Mucosa of stomach (tissue), 1 donor: ENCODE measurements at regions not wholly inside any gene's neighbourhood (a gene's known extent, or its start where the extent isn't known, plus 50 kb on each side); places are given as distances from the start of the nearest gene placed in this dataset.

Experiments
- H3K27me3 ChIP-seq: one replicate; pipeline ENCODE4 v1.7.0; 2013; ENCODE audit warnings: mild to moderate bottlenecking, low read length; ENCODE audit not compliant: control insufficient read depth, insufficient read depth
- H3K36me3 ChIP-seq: one replicate; pipeline ENCODE4 v1.7.0; 2013; ENCODE audit warnings: low read length; ENCODE audit not compliant: control insufficient read depth, insufficient read depth
- H3K4me1 ChIP-seq: one replicate; pipeline ENCODE4 v1.7.0; 2013; ENCODE audit warnings: mild to moderate bottlenecking, low read length; ENCODE audit not compliant: control insufficient read depth, insufficient read depth
- H3K4me3 ChIP-seq: one replicate; pipeline ENCODE4 v1.7.0; 2013; ENCODE audit warnings: low read length
- H3K9ac ChIP-seq: one replicate; pipeline ENCODE4 v1.7.0; 2013; ENCODE audit warnings: mild to moderate bottlenecking, low read length, moderate library complexity
- H3K9me3 ChIP-seq: one replicate; pipeline ENCODE4 v1.7.0; 2013; ENCODE audit warnings: mild to moderate bottlenecking, low read length, moderate library complexity; ENCODE audit not compliant: control insufficient read depth
- donor health status: Pancreatic carcinoma.

DNA sequence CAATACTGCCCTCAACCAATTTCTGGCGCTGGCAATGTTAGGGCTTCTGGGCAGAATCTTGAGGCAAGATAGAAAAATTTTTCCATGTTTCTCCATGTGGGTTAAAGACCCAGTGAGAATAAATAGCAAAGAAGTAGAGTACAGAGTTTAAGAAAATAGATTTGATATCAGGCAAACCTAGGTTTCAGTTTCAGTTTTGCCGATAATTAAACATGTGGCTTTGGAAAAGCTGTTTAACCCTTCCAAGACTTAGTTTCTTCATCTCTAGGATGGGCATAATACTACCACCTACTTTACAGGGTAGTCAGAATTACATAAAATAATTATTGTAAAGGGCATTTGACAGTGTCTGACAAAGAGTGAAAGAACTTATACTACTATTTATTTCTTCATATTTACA lies 360.4 kb downstream of the PCNX1 start:
- Histone ChIP-seq H3K4me3 (no peak overlapping the region), H3K9me3 (no peaks in the 10 kb centered on the region), H3K27me3 (no peaks in the 10 kb centered on the region), H3K9ac (no peak overlapping the region), H3K36me3 (no peaks in the 10 kb centered on the region), H3K4me1 (peaks cover 11% of the 10 kb centered on the region)

DNA sequence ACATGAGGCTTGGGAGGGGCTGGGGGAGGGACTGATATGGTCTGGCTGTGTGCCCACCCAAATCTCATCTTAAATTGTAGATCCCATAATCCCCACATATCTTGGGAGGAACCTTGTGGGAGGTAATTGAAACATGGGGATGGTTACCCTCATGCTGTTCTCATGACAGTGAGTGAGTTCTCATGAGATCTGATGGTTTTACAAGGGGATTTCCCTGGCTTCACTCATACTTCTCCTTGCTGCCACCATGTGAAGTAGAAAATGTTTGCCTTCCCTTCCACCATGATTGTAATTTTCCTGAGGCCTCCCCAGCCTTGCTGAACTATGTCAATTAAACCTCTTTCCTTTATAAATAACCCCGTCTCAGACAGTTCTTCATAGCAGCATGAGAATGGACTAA lies 362.9 kb downstream of the PCNX1 start:
- Histone ChIP-seq H3K4me3 (no peak overlapping the region), H3K4me1 (peaks cover 11% of the 10 kb centered on the region), H3K9ac (no peak overlapping the region), H3K9me3 (no peaks in the 10 kb centered on the region), H3K27me3 (no peaks in the 10 kb centered on the region), H3K36me3 (no peaks in the 10 kb centered on the region)

DNA sequence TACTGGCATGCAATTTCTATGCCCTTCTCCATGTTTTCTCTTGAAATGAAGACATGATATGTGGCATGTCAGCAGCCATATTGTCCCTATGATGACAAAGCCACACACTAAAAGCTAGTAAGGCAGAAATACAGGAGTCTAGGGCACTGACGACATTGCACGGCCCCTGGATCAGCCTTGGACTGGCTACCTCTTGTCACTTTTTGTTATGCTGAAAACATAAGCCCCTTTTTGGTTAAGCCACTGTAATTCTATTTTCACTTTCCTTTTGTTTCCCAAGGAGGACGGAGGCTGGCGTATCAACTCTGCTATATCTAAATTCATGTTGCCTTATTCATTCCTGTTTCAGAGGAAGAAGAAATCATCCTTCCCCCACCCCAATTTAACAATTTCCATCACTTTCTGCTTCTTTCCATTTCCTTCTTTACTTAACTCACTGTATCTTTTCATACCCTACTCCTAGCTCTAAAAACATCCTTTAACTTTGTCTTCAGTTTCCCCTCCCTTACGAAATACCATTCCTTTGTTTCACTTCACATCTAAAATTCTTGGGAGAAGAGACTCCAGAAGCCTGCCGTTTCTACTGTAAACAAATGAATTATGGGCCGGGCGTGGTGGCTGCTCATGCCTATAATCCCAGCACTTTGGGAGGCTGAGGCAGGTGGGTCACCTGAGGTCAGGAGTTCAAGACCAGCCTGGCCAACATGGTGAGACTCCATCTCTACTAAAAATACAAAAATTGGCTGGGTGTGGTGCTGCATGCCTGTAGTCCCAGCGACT lies 364.1 kb downstream of the PCNX1 start:
- Histone ChIP-seq H3K36me3 (no peaks in the 10 kb centered on the region), H3K27me3 (no peaks in the 10 kb centered on the region), H3K9ac (no peak overlapping the region), H3K9me3 (no peaks in the 10 kb centered on the region), H3K4me3 (no peak overlapping the region), H3K4me1 (peaks cover 11% of the 10 kb centered on the region)

DNA sequence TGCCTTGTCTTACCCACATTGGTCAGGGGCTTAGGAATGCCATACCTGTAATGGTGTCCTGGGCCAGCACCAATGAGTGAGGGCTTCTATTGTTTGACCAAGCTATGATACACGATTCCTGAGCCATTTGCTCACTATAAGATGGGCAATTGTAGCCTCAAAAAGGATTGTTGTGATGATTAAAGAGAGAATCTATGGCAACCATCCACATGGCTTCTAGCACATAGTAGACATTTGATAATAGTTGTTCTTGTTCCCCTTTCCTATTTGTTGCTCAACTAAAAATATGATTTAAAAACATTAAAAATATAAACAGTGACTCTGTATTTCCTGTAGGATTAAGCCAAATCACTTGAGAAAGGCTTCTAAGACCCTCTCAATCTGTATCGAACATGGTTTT lies 366.1 kb downstream of the PCNX1 start:
- H3K27me3 ChIP-seq, result no peaks in the 10 kb centered on the region
- no peaks in the 10 kb centered on the region for H3K9me3 ChIP-seq
- H3K4me3 ChIP-seq, result no peak overlapping the region
- H3K9ac ChIP-seq, result no peak overlapping the region
- no peaks in the 10 kb centered on the region for H3K36me3 ChIP-seq
- no peaks in the 10 kb centered on the region for H3K4me1 ChIP-seq

DNA sequence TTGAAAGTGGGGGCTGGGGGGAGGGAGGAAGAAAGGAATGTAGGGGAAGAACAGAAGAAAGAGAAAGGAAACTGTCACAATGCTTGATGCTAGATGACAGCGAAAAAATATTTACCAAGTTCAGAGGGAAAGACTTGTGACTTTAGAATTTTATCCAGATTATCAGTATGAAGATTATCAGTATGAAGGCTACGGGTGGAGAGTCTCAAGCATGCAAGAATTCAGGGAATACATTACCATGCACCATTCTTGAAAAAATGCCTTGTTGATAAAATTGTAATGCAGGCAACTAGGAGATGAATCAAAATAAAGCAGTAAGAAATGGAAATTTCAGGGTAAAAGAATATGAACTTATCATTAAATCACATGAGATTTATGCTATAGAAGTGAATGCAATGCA lies 376.8 kb downstream of the PCNX1 start:
- H3K9ac ChIP-seq, result no peak overlapping the region
- no peaks in the 10 kb centered on the region for H3K27me3 ChIP-seq
- no peak overlapping the region for H3K4me3 ChIP-seq
- H3K9me3 ChIP-seq, result no peaks in the 10 kb centered on the region
- H3K36me3 ChIP-seq, result no peaks in the 10 kb centered on the region
- H3K4me1 ChIP-seq, result no peaks in the 10 kb centered on the region

- no peak overlapping the region for H3K4me3 ChIP-seq
- no peaks in the 10 kb centered on the region for H3K36me3 ChIP-seq
- no peaks in the 10 kb centered on the region for H3K27me3 ChIP-seq
- H3K9ac ChIP-seq, result no peak overlapping the region
- peaks cover 3% of the 10 kb centered on the region for H3K4me1 ChIP-seq
- no peaks in the 10 kb centered on the region for H3K9me3 ChIP-seq
Observed at GRCh38 chr14:71286126-71286525, 378.9 kb downstream of the PCNX1 start.

- H3K27me3 ChIP-seq, result no peaks in the 10 kb centered on the region
- no peaks in the 10 kb centered on the region for H3K9me3 ChIP-seq
- H3K4me1 ChIP-seq, result peaks cover 6% of the 10 kb centered on the region
- no peaks in the 10 kb centered on the region for H3K36me3 ChIP-seq
- no peak overlapping the region for H3K9ac ChIP-seq
- H3K4me3 ChIP-seq, result no peak overlapping the region
Observed at GRCh38 chr14:71287567-71287966, 380.3 kb downstream of the PCNX1 start.

DNA sequence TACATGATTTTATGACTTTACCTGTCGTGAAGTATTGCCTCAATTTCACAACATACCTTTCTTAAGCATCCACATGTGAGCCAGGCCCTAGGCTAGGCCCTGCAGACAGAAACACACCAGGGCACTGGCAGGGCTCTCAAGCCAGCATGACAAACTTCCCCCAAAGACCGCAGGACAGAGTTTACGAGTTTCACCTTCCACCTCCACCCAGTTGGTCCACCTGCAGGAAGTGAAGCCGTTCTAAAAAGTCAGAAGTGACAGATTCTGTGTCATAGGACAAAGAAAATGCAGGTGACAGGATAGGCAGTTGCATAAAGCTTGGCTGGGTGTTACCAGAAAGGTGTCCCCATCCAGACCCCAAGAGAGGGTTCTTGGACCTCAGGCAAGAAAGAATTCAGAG lies 382.3 kb downstream of the PCNX1 start:
- no peaks in the 10 kb centered on the region for H3K9me3 ChIP-seq
- no peaks in the 10 kb centered on the region for H3K36me3 ChIP-seq
- H3K27me3 ChIP-seq, result no peaks in the 10 kb centered on the region
- H3K4me3 ChIP-seq, result no peak overlapping the region
- H3K9ac ChIP-seq, result no peak overlapping the region
- H3K4me1 ChIP-seq, result peaks cover 6% of the 10 kb centered on the region

- Histone ChIP-seq H3K9me3 (no peaks in the 10 kb centered on the region), H3K4me3 (no peak overlapping the region), H3K9ac (no peak overlapping the region), H3K4me1 (peaks cover 6% of the 10 kb centered on the region), H3K36me3 (no peaks in the 10 kb centered on the region), H3K27me3 (no peaks in the 10 kb centered on the region)
Observed at GRCh38 chr14:71290301-71290700, 383.0 kb downstream of the PCNX1 start.

- no peaks in the 10 kb centered on the region for H3K36me3 ChIP-seq
- peaks cover 6% of the 10 kb centered on the region for H3K4me1 ChIP-seq
- no peaks in the 10 kb centered on the region for H3K9me3 ChIP-seq
- peak overlapping the region; percentile 25 for H3K4me3 ChIP-seq
- no peaks in the 10 kb centered on the region for H3K27me3 ChIP-seq
- H3K9ac ChIP-seq, result no peak overlapping the region
Observed at GRCh38 chr14:71290960-71291466, 383.8 kb downstream of the PCNX1 start.

- Histone ChIP-seq H3K4me1 (peaks cover 2% of the 10 kb centered on the region), H3K9me3 (no peaks in the 10 kb centered on the region), H3K27me3 (no peaks in the 10 kb centered on the region), H3K4me3 (no peak overlapping the region), H3K36me3 (no peaks in the 10 kb centered on the region), H3K9ac (no peak overlapping the region)
Observed at GRCh38 chr14:71296184-71296583, 388.9 kb downstream of the PCNX1 start.

DNA sequence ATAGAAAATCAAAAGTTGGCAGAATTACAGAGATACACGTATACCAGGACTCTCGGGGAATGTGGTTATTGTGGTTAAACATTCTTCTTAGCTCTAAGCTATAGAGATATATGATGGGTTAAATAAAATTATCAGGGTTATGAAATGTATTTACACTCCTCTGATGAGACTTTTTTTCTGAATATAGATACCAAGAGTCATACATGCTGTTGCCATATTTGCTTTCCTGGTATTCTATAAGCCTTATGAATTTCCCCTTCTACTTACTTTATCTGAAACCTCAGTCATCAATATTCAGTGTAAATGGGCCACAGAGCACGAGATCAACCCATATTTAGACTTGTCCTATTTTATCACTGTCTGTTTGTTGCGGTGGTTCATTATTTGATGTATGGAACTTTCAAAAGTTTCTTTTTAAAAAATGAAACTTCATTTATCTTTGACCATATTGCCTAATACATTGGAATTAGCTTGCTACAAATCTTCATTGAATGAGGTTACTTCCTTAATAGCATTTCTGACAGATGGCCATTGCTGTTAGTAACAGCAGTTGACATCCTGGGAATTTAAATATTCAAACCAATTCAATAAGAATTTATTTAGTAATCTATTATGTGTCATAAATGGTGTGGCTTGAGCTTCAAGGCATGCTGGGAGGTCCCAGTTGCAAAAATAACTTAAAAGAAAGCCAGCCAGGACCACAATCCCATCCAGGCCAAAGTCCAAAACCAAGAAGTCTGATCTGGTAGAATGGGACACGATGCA lies 393.5 kb downstream of the PCNX1 start:
- H3K9me3 ChIP-seq, result no peaks in the 10 kb centered on the region
- H3K27me3 ChIP-seq, result no peaks in the 10 kb centered on the region
- H3K4me3 ChIP-seq, result no peak overlapping the region
- no peaks in the 10 kb centered on the region for H3K4me1 ChIP-seq
- H3K9ac ChIP-seq, result no peak overlapping the region
- no peaks in the 10 kb centered on the region for H3K36me3 ChIP-seq
